Fibroblast of villous mesenchyme (primary cell): ENCODE measurements at regions not wholly inside any gene's neighbourhood (a gene's known extent, or its start where the extent isn't known, plus 50 kb on each side); places are given as distances from the start of the nearest gene placed in this dataset.
"Not testable (repeated sequence)": the region's sequence is repeated elsewhere in the genome, so short reads cannot be mapped to it uniquely, and the experiment has no call there.

ENCODE experiments used
- DNase-seq: peaks from one replicate; pipeline ENCODE4 v3.0.0-alpha.2; 2010; ENCODE audit warnings: low read depth
- H3K4me3 ChIP-seq: 2 replicates; pipeline ENCODE4 v1.5.1; 2011; ENCODE audit warnings: low read depth, mild to moderate bottlenecking, low read length
- CTCF ChIP-seq: IDR thresholded peaks from 2 replicates; pipeline ENCODE4 v1.5.1; 2012; ENCODE audit warnings: low read depth, mild to moderate bottlenecking, low read length; ENCODE audit not compliant: insufficient read depth

DNA sequence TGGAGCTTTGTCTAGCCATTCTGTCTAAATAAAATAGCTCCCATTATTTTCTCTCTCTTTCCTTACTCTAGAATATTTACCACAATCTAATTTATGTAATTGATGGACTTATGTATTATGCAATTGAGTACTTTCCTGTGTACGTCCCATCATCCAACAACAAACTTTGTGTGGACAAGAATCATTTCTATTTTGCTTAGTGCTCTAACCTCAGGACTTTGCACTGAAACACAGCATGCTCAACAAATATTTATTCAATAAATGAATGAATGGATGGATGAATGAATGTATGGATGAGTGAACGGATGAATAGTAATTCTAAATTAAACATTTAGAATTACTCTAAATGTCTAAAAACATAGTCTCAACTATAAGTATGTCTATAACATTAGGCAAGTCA lies 115.2 kb upstream of the RORA start:
- TF ChIP-seq CTCF = no peak
- no peak for DNase-seq
- H3K4me3 ChIP-seq = no peak overlapping the region

DNA sequence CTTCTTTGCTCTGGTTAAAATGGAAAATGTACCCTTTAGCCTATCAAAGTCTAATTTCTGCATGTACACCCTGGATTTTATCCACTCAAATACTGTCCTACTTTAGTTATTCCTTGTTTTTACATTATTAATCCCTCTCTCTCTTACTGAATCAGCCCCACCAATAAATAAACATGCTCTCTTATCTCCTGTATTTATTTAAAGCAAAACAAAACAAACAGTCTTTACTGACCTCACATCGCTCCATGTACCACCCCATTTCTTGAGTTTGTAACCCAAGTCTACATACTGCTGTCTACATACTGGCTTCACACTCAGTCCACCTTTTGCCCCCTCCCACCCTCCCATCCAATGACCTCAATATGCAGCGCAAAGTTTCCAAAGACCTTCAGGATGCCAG lies 113.3 kb upstream of the RORA start:
- DNase-seq = no peak
- H3K4me3 ChIP-seq = no peak overlapping the region
- TF ChIP-seq CTCF = no peak

GRCh38 chr15:61339516-61339915 lies 110.4 kb upstream of the RORA start:
- no peak for TF ChIP-seq CTCF
- no peak overlapping the region for H3K4me3 ChIP-seq
- no peak for DNase-seq

DNA sequence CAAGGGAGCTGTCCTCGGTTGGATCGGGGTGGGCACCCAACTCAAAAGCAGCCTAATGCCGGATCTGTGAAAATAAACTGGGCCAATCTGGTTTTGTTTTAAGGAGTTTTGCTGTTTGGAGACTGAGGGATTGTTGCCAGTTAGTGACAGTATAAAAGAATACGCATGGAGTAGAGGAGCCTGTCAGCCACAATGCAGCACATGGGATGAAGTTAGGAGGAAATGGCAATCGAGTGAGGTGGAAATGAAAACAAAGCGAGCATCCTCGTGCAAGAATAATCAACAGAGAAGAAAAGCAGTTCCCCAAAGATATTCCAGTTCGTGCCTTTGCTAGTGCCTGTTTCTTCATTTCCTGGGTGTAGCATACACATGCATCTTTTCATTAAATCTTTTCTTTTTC lies 108.4 kb upstream of the RORA start:
- TF ChIP-seq CTCF = no peak
- no peak overlapping the region for H3K4me3 ChIP-seq
- no peak for DNase-seq

GRCh38 chr15:61336026-61336638 lies 107.0 kb upstream of the RORA start:
- no peak for TF ChIP-seq CTCF
- H3K4me3 ChIP-seq = no peak overlapping the region
- no peak for DNase-seq

- H3K4me3 ChIP-seq, DNase-seq: not testable (repeated sequence)
These were observed 105.6 kb upstream of the RORA start for GRCh38 chr15:61334714-61335113.

DNA sequence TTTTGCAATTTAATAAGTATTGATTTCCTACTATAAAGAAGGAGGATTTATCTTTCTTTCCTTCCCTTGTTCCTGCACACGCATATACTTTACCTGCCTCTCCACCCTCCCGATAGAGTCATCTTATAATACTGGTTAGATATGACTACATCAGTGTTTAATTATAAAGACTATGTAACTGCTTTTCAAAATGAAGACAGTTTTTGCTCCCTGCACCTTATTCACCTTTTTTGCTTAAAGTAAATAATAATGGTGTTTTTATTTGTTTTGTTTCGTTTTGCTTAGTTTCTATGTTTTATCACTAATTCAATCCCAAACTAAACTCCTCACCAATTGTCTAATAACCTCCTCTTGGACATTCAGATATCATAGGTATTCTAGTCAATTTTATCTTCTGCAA lies 101.9 kb upstream of the RORA start:
- DNase-seq = no peak
- H3K4me3 ChIP-seq = no peak overlapping the region
- TF ChIP-seq CTCF = no peak
